ENCODE measurements at regions not wholly inside any gene's neighbourhood (a gene's known extent, or its start where the extent isn't known, plus 50 kb on each side); places are given as distances from the start of the nearest gene placed in this dataset.

DNA sequence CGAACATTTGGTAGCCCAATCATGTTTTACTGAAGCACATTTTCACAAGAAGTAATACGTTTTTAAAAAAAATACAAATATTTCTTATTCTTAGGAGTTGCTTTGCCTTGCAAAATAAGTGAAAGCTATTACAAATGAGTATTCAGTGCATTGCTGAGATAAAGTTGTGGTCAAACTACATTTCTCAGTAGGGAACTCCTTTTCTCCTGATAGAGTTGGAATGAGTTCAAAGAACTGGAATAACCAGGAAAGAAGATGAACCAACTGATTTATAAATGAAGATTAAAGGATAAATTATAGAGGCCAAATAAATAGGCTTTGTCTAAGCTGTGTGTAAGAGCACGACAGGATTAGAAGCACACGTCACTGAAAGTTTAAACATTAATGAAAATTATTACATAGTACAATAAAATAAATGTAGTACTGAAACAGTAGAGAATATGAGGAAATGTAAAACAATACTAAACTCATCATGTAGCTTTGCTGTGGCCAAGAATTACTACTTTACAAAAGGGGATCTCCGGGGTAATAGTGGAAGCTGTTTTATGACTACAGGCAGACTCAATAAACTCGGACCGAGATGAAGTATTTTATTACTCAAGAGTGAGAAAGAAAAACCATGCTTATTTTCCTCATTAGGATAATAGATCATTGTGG lies 73.6 kb downstream of the KCNJ2 start:
- Mint-ChIP-seq H3K4me1 (no peaks in the 10 kb centered on the region), H3K4me3 (no peak overlapping the region), H3K27ac (no peak overlapping the region), H3K36me3 (no peaks in the 10 kb centered on the region), H3K27me3 (no peaks in the 10 kb centered on the region), H3K9me3 (peaks cover 2 to 12% (median 7%) of the 10 kb centered on the region in 7 donors)
- DNase-seq (no peak), ATAC-seq (ENCODE audit: low read depth in 2 of 2) (no peak)
- Histone ChIP-seq H3K4me3 (ENCODE audit: low read depth, low read length) (no peak overlapping the region), H3K27me3 (ENCODE audit: control insufficient read depth, insufficient read depth, low read length) (no peaks in the 10 kb centered on the region), H3K9me3 (ENCODE audit: control insufficient read depth in 2 of 2, low read length in 2 of 2) (peaks cover 0 to 2% of the 10 kb centered on the region in 2 experiments), H3K27ac (ENCODE audit: insufficient read depth, low read length, poor library complexity, severe bottlenecking) (no peak overlapping the region), H3K36me3 (ENCODE audit: control insufficient read depth, insufficient read depth, low read length) (no peaks in the 10 kb centered on the region), H3K4me1 (ENCODE audit: control insufficient read depth, insufficient read depth, low read length, poor library complexity, severe bottlenecking) (no peaks in the 10 kb centered on the region)

DNA sequence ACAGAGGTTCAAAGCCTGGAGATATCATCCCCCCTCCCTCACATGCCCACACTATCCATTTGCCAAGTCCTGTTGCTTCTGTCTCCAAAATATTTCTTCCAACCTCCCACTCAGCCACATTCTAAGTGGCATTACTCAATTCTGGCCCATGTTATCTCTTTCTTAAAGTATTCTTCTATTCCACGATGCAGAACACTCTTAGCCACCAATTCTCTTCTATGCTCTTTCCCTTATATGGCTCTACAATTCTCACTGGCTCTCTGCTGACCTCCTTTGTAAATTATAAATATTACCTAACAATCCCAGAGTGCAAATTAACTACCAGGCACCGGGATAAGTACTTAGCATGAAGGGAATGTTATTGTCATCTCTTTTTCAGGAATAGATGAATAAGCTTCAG lies 82.4 kb downstream of the KCNJ2 start:
- Histone ChIP-seq H3K4me1 (ENCODE audit: control insufficient read depth, insufficient read depth, low read length, poor library complexity, severe bottlenecking) (no peaks in the 10 kb centered on the region), H3K36me3 (ENCODE audit: control insufficient read depth, insufficient read depth, low read length) (no peaks in the 10 kb centered on the region), H3K9me3 (ENCODE audit: control insufficient read depth in 2 of 2, low read length in 2 of 2) (no peaks in the 10 kb centered on the region), H3K4me3 (ENCODE audit: low read depth, low read length) (no peak overlapping the region), H3K27ac (ENCODE audit: insufficient read depth, low read length, poor library complexity, severe bottlenecking) (no peak overlapping the region), H3K27me3 (ENCODE audit: control insufficient read depth, insufficient read depth, low read length) (no peaks in the 10 kb centered on the region)
- no peak overlapping the region for H3K27ac Mint-ChIP-seq
- ATAC-seq (ENCODE audit: low read depth in 2 of 2) (no peak), DNase-seq (no peak)
- H3K27me3 Mint-ChIP-seq = no peaks in the 10 kb centered on the region
- H3K4me3 Mint-ChIP-seq = no peak overlapping the region
- H3K36me3 Mint-ChIP-seq = no peaks in the 10 kb centered on the region
- H3K4me1 Mint-ChIP-seq = no peaks in the 10 kb centered on the region
- peaks cover 0 to 4% (median 0%) of the 10 kb centered on the region in 7 donors for H3K9me3 Mint-ChIP-seq

DNA sequence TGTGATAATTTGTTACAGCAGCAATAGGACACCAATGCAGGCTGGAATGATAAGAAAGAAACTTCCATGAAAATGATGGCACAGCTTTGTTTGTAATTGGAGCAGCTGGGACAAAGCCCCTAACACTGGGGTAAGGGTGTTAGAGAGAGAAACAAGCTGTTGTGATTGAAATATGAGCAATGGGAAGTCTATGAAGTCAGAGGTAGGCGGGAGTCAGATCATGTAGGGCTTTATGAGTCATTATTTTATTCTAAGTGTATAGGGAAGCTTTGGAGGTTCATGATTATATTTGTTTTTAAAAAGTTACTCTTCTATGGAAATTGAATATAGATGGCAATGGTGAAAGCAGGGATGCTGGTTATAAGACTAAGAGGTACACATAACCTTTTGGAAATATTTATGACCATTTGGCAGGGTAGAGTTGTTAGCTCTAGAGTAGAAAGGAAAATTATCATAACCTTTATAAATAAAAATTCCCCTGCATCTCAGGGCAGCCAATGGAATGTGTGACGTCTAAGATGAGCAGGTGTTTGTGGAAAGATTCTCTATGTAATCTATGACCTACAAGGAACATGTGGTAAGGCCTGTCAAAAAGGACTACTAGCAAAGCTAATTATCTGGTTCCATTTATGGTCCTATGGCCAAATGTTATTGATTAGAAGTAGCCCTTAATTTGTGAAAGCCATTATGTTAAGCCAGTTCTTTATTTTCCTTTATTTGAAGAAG lies 85.6 kb downstream of the KCNJ2 start:
- no peak overlapping the region for H3K27ac Mint-ChIP-seq
- no peak for ATAC-seq (ENCODE audit: low read depth in 2 of 2)
- H3K4me3 Mint-ChIP-seq = no peak overlapping the region
- no peaks in the 10 kb centered on the region for H3K27me3 ChIP-seq (ENCODE audit: control insufficient read depth, insufficient read depth, low read length)
- H3K36me3 Mint-ChIP-seq = no peaks in the 10 kb centered on the region
- no peaks in the 10 kb centered on the region for H3K4me1 ChIP-seq (ENCODE audit: control insufficient read depth, insufficient read depth, low read length, poor library complexity, severe bottlenecking)
- DNase-seq = no peak
- no peak overlapping the region for H3K27ac ChIP-seq (ENCODE audit: insufficient read depth, low read length, poor library complexity, severe bottlenecking)
- no peaks in the 10 kb centered on the region for H3K27me3 Mint-ChIP-seq
- no peak overlapping the region for H3K4me3 ChIP-seq (ENCODE audit: low read depth, low read length)
- no peaks in the 10 kb centered on the region for H3K4me1 Mint-ChIP-seq
- no peaks in the 10 kb centered on the region for H3K9me3 ChIP-seq (ENCODE audit: control insufficient read depth in 2 of 2, low read length in 2 of 2)
- peaks cover 0 to 4% (median 0%) of the 10 kb centered on the region in 7 donors for H3K9me3 Mint-ChIP-seq
- no peaks in the 10 kb centered on the region for H3K36me3 ChIP-seq (ENCODE audit: control insufficient read depth, insufficient read depth, low read length)

DNA sequence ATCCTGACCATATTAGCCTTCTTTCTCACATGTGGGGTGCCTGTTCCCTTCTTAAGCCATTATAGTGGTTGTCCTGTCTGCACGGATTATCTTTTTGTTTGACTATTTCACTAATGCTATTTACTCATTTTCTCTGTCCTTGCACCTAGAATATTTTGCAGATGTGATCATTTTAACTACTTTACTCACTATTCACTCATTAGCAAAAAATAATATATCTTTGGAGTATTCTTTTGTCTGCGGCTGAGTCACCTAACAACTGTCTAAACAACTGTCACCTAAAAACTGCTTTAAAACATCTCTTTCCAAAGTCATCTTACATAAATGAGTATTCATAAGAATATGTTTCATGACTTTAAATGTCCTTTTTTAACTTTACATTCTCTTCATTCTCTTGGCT lies 87.4 kb downstream of the KCNJ2 start:
- Mint-ChIP-seq H3K36me3 (no peaks in the 10 kb centered on the region), H3K27ac (no peak overlapping the region), H3K9me3 (peaks cover 0 to 8% (median 2%) of the 10 kb centered on the region in 7 donors), H3K27me3 (no peaks in the 10 kb centered on the region), H3K4me3 (no peak overlapping the region), H3K4me1 (no peaks in the 10 kb centered on the region)
- DNase-seq (no peak), ATAC-seq (ENCODE audit: low read depth in 2 of 2) (no peak)
- no peaks in the 10 kb centered on the region for H3K27me3 ChIP-seq (ENCODE audit: control insufficient read depth, insufficient read depth, low read length)
- H3K4me3 ChIP-seq (ENCODE audit: low read depth, low read length) = no peak overlapping the region
- no peaks in the 10 kb centered on the region for H3K36me3 ChIP-seq (ENCODE audit: control insufficient read depth, insufficient read depth, low read length)
- H3K27ac ChIP-seq (ENCODE audit: insufficient read depth, low read length, poor library complexity, severe bottlenecking) = no peak overlapping the region
- no peaks in the 10 kb centered on the region for H3K4me1 ChIP-seq (ENCODE audit: control insufficient read depth, insufficient read depth, low read length, poor library complexity, severe bottlenecking)
- H3K9me3 ChIP-seq (ENCODE audit: control insufficient read depth in 2 of 2, low read length in 2 of 2) = no peaks in the 10 kb centered on the region

DNA sequence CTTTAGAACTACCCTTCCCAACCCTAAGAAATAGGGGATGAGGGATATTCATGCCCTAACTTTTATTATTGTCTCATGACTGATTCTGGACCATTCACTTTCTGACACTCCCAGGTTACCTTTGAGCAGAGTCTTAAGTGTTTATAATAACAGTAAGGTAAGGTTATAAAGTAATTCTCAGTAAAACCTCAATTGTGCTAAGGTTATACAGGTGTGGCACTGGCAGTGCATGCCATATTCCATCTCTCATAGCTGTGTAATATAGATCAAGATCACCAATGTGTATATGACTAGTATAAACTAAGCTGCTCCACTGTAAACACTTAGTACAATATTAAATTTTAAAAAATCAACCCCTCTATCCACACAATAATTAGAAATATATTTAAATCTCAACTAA lies 89.1 kb downstream of the KCNJ2 start:
- ATAC-seq (ENCODE audit: low read depth in 2 of 2) (no peak), DNase-seq (no peak)
- H3K4me1 ChIP-seq (ENCODE audit: control insufficient read depth, insufficient read depth, low read length, poor library complexity, severe bottlenecking) = no peaks in the 10 kb centered on the region
- no peaks in the 10 kb centered on the region for H3K36me3 ChIP-seq (ENCODE audit: control insufficient read depth, insufficient read depth, low read length)
- H3K27me3 Mint-ChIP-seq = no peaks in the 10 kb centered on the region
- no peaks in the 10 kb centered on the region for H3K4me1 Mint-ChIP-seq
- H3K36me3 Mint-ChIP-seq = no peaks in the 10 kb centered on the region
- H3K27ac ChIP-seq (ENCODE audit: insufficient read depth, low read length, poor library complexity, severe bottlenecking) = no peak overlapping the region
- H3K4me3 ChIP-seq (ENCODE audit: low read depth, low read length) = no peak overlapping the region
- peaks cover 0 to 8% (median 2%) of the 10 kb centered on the region in 7 donors for H3K9me3 Mint-ChIP-seq
- H3K9me3 ChIP-seq (ENCODE audit: control insufficient read depth in 2 of 2, low read length in 2 of 2) = no peaks in the 10 kb centered on the region
- no peak overlapping the region for H3K4me3 Mint-ChIP-seq
- no peaks in the 10 kb centered on the region for H3K27me3 ChIP-seq (ENCODE audit: control insufficient read depth, insufficient read depth, low read length)
- no peak overlapping the region for H3K27ac Mint-ChIP-seq

DNA sequence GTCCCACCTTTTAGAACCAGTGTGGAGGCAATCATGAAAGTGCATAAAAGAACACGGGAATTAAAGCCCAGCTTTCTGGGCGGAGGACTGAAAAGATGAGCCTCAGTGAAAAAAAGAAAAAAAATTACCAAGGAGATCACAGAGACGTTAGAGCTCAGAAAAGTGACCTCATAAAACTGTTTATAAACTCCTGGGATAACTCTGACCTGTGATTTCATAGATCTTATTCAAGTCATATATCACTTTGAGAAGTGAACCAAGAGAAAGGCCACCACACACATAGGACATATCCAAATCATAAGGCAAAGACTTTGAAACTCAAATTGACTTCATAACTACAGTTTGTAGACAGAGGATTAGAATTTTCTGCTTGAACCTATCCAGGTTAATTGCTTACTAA lies 90.1 kb downstream of the KCNJ2 start:
- no peaks in the 10 kb centered on the region for H3K36me3 Mint-ChIP-seq
- no peak for ATAC-seq (ENCODE audit: low read depth in 2 of 2)
- Histone ChIP-seq H3K4me1 (ENCODE audit: control insufficient read depth, insufficient read depth, low read length, poor library complexity, severe bottlenecking) (no peaks in the 10 kb centered on the region), H3K27me3 (ENCODE audit: control insufficient read depth, insufficient read depth, low read length) (no peaks in the 10 kb centered on the region), H3K27ac (ENCODE audit: insufficient read depth, low read length, poor library complexity, severe bottlenecking) (no peak overlapping the region), H3K36me3 (ENCODE audit: control insufficient read depth, insufficient read depth, low read length) (no peaks in the 10 kb centered on the region), H3K9me3 (ENCODE audit: control insufficient read depth in 2 of 2, low read length in 2 of 2) (no peaks in the 10 kb centered on the region), H3K4me3 (ENCODE audit: low read depth, low read length) (no peak overlapping the region)
- H3K4me1 Mint-ChIP-seq = no peaks in the 10 kb centered on the region
- H3K9me3 Mint-ChIP-seq = peaks cover 0 to 8% (median 4%) of the 10 kb centered on the region in 7 donors
- H3K27me3 Mint-ChIP-seq = no peaks in the 10 kb centered on the region
- no peak for DNase-seq
- H3K27ac Mint-ChIP-seq = no peak overlapping the region
- H3K4me3 Mint-ChIP-seq = no peak overlapping the region

DNA sequence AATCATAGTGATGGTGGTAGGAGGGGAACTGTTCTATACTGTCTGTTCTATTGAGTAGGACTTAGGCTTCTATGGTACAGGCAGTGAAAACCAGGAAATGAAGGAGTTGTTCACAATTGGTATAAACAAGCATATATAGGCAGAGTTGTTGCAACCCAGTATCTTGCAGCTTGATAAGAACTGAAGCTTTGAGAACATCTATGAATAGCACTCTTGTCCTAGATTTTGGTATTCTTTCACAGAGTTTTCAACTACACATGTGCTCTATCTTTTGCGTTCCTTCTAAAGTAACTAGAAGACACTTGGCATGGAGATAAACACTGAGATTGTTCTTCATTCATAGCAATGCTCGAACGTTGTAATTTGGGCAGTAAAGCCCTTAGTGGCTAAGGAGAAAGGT lies 91.8 kb downstream of the KCNJ2 start:
- no peaks in the 10 kb centered on the region for H3K27me3 ChIP-seq (ENCODE audit: control insufficient read depth, insufficient read depth, low read length)
- DNase-seq = no peak
- no peak overlapping the region for H3K27ac Mint-ChIP-seq
- H3K9me3 Mint-ChIP-seq = peaks cover 0 to 8% (median 4%) of the 10 kb centered on the region in 7 donors
- no peak for ATAC-seq (ENCODE audit: low read depth in 2 of 2)
- H3K4me1 ChIP-seq (ENCODE audit: control insufficient read depth, insufficient read depth, low read length, poor library complexity, severe bottlenecking) = no peaks in the 10 kb centered on the region
- H3K4me3 Mint-ChIP-seq = no peak overlapping the region
- no peaks in the 10 kb centered on the region for H3K36me3 Mint-ChIP-seq
- no peaks in the 10 kb centered on the region for H3K9me3 ChIP-seq (ENCODE audit: control insufficient read depth in 2 of 2, low read length in 2 of 2)
- no peaks in the 10 kb centered on the region for H3K36me3 ChIP-seq (ENCODE audit: control insufficient read depth, insufficient read depth, low read length)
- no peak overlapping the region for H3K4me3 ChIP-seq (ENCODE audit: low read depth, low read length)
- no peaks in the 10 kb centered on the region for H3K27me3 Mint-ChIP-seq
- H3K4me1 Mint-ChIP-seq = no peaks in the 10 kb centered on the region
- no peak overlapping the region for H3K27ac ChIP-seq (ENCODE audit: insufficient read depth, low read length, poor library complexity, severe bottlenecking)

DNA sequence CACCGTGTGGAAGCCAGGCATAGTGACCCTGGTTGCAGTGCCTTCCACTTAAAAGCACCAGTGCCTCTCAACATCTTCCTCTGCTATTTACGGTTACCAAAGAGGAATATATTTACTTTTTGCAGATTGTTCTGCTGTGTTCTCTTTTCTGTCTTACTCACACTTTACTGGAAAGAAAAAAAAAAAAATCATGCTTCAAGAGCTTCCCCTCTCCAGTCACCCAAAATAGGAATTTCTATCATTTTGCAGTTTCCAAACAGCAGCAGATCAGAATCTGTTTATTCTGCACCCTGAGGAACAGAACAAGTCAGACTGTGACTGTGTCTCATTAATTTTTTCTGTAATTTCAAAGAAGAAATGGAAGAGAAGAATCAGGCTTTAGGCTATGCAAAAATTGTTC lies 96.1 kb downstream of the KCNJ2 start:
- no peaks in the 10 kb centered on the region for H3K4me1 Mint-ChIP-seq
- H3K36me3 Mint-ChIP-seq = no peaks in the 10 kb centered on the region

More for the DNA sequence above, 96.1 kb downstream of the KCNJ2 start:
- Histone ChIP-seq H3K9me3 (ENCODE audit: control insufficient read depth in 2 of 2, low read length in 2 of 2) (no peaks in the 10 kb centered on the region), H3K4me1 (ENCODE audit: control insufficient read depth, insufficient read depth, low read length, poor library complexity, severe bottlenecking) (no peaks in the 10 kb centered on the region), H3K4me3 (ENCODE audit: low read depth, low read length) (no peak overlapping the region), H3K36me3 (ENCODE audit: control insufficient read depth, insufficient read depth, low read length) (no peaks in the 10 kb centered on the region), H3K27me3 (ENCODE audit: control insufficient read depth, insufficient read depth, low read length) (no peaks in the 10 kb centered on the region), H3K27ac (ENCODE audit: insufficient read depth, low read length, poor library complexity, severe bottlenecking) (no peak overlapping the region)
- Mint-ChIP-seq H3K9me3 (peaks cover 2 to 8% (median 4%) of the 10 kb centered on the region in 7 donors), H3K27me3 (no peaks in the 10 kb centered on the region), H3K27ac (no peak overlapping the region), H3K4me3 (no peak overlapping the region)
- DNase-seq (no peak), ATAC-seq (ENCODE audit: low read depth in 2 of 2) (no peak)
